ENCODE measurements at regions not wholly inside any gene's neighbourhood (a gene's known extent, or its start where the extent isn't known, plus 50 kb on each side); places are given as distances from the start of the nearest gene placed in this dataset.

DNA sequence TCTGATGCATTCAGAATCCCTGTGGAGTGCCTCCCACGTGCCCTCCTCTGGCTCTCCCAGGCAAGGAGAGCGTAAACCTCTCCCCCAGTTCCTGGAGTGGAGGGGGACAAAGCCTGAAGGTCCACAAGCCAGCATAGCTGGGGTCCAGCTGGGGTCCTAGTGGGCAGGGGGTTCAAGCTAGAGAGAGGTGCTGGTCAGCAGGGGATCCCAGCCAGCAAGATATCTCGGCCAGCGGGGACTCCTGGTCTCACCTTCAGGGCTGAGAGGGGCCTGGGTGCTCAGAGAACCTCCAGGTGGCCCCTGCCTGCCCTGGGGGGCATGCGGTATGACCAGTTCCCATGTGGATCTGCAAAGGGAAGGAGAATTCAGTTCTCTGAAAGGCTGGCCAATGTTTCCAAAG, 413.7 kb downstream of the TCERG1L start:
- DNase-seq (ENCODE audit: low read depth, low spot score) = no peak
- no peak overlapping the region for H3K4me3 ChIP-seq (ENCODE audit: low read depth, low read length)
- in situ Hi-C loops (cut with HindIII; ENCODE audit: low sequenced_read_pairs) = no loop called here
- TF ChIP-seq, protein P1, sequence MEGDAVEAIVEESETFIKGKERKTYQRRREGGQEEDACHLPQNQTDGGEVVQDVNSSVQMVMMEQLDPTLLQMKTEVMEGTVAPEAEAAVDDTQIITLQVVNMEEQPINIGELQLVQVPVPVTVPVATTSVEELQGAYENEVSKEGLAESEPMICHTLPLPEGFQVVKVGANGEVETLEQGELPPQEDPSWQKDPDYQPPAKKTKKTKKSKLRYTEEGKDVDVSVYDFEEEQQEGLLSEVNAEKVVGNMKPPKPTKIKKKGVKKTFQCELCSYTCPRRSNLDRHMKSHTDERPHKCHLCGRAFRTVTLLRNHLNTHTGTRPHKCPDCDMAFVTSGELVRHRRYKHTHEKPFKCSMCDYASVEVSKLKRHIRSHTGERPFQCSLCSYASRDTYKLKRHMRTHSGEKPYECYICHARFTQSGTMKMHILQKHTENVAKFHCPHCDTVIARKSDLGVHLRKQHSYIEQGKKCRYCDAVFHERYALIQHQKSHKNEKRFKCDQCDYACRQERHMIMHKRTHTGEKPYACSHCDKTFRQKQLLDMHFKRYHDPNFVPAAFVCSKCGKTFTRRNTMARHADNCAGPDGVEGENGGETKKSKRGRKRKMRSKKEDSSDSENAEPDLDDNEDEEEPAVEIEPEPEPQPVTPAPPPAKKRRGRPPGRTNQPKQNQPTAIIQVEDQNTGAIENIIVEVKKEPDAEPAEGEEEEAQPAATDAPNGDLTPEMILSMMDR (IDR thresholded peaks at IDR 0.05; ENCODE audit: low read depth, low read length) = no peak

- TF ChIP-seq, protein P1 (IDR thresholded peaks at IDR 0.05; ENCODE audit: low read depth, low read length) = no peak
- DNase-seq (ENCODE audit: low read depth, low spot score) = no peak
- no peak overlapping the region for H3K4me3 ChIP-seq (ENCODE audit: low read depth, low read length)
- in situ Hi-C loops (cut with HindIII; ENCODE audit: low sequenced_read_pairs) = no loop called here
Observed at GRCh38 chr10:130898381-130898780, 413.1 kb downstream of the TCERG1L start.

DNA sequence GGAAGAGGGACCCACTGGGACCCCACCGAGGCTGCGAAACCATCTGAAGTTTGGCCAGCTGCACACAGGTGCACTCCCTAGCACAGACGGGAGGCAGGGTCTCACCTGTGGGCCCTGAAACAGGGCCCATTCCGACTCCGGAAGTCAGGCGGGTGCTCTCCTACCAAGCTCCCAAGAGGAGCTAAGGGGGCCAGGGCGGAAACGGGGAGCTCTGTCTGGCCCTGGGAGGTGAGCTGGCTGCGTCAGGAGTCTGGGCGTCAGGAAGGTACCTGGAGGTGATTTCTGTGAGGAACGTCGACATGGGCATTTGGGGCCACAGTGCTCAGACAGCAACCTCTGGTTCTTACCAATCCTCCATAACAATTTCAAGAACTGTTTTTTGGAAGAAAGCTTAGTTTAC, 411.7 kb downstream of the TCERG1L start:
- TF ChIP-seq, protein P1 (IDR thresholded peaks at IDR 0.05; ENCODE audit: low read depth, low read length) = no peak
- DNase-seq (ENCODE audit: low read depth, low spot score) = no peak
- in situ Hi-C loops (cut with HindIII; ENCODE audit: low sequenced_read_pairs) = no loop called here
- H3K4me3 ChIP-seq (ENCODE audit: low read depth, low read length) = no peak overlapping the region

- TF ChIP-seq, protein P1 (IDR thresholded peaks at IDR 0.05; ENCODE audit: low read depth, low read length) = no peak
- in situ Hi-C loops (cut with HindIII; ENCODE audit: low sequenced_read_pairs) = no loop called here
- DNase-seq (ENCODE audit: low read depth, low spot score) = no peak
- H3K4me3 ChIP-seq (ENCODE audit: low read depth, low read length) = no peak overlapping the region
Observed at GRCh38 chr10:130900441-130901160, 410.9 kb downstream of the TCERG1L start.

DNA sequence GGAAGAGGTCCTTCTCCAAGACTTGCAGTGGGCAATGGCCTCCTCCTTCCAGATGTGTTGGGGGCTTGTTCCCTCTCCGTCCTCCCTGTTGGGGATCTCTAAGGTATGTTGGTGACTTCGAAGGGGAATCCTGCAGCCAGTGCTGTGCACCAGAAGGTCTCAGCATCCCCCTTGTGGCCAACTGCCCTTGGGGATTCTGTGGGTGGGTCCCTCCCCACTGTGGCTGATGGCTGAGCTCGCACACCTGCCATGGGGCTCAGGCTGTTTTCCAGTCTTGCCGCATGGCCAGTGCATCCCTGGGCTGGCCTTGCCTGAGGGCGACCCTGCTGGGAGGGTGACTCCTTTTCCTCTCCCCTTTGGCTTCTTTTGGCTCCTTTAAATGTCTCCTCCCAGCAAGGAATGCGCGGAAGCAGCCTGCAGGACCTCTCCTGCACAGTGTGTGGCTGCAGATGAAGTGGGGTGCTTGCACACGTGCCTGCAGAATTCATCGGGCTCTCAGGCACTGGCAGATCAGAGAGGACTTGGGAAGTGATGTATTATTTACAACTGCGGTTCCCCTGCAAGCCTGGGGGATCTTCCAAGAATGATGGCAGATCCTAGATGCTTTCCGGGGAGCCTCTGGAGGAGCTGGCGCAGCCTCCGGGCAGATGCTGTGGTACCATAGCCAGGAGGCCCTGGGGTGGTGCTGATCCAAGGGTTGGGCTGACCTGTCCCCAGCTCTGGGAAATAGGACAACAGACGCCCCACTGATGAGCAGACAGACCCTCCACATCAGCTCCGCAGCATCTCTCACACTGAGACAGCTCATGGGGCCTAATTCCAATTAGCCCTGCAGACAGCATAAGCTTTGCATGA, 410.0 kb downstream of the TCERG1L start:
- no peak for DNase-seq (ENCODE audit: low read depth, low spot score)
- no peak overlapping the region for H3K4me3 ChIP-seq (ENCODE audit: low read depth, low read length)
- in situ Hi-C loops (cut with HindIII; ENCODE audit: low sequenced_read_pairs) = no loop called here
- TF ChIP-seq, protein P1 (IDR thresholded peaks at IDR 0.05; ENCODE audit: low read depth, low read length) = no peak

- in situ Hi-C loops (cut with HindIII; ENCODE audit: low sequenced_read_pairs) = no loop called here
- TF ChIP-seq, protein P1 (IDR thresholded peaks at IDR 0.05; ENCODE audit: low read depth, low read length) = no peak
Observed at GRCh38 chr10:130902471-130902870, 409.1 kb downstream of the TCERG1L start.

More at GRCh38 chr10:130902471-130902870, 409.1 kb downstream of the TCERG1L start:
- H3K4me3 ChIP-seq (ENCODE audit: low read depth, low read length) = no peak overlapping the region
- DNase-seq (ENCODE audit: low read depth, low spot score) = no peak
